ENCODE measurements at regions not wholly inside any gene's neighbourhood (a gene's known extent, or its start where the extent isn't known, plus 50 kb on each side); places are given as distances from the start of the nearest gene placed in this dataset.
"Not testable (repeated sequence)": the region's sequence is repeated elsewhere in the genome, so short reads cannot be mapped to it uniquely, and the experiment has no call there.

GRCh38 chr18:10150576-10150975, 236.8 kb downstream of the VAPA start:
- TF ChIP-seq POLR2AphosphoS5, CTCF, POLR2A (IDR thresholded peaks at IDR 0.05): not testable (repeated sequence)

All from breast epithelium (tissue), 3 donors.